ENCODE measurements at regions not wholly inside any gene's neighbourhood (a gene's known extent, or its start where the extent isn't known, plus 50 kb on each side); places are given as distances from the start of the nearest gene placed in this dataset.

- TF ChIP-seq CTCF (conservative IDR thresholded peaks at IDR 0.05; ENCODE audit: low read depth, low read length) (no peak), EZH2phosphoT487 (IDR thresholded peaks at IDR 0.05; ENCODE audit: borderline replicate concordance, low read length) (no peak), EZH2 (IDR thresholded peaks at IDR 0.05; ENCODE audit: low read length, unreplicated experiment) (no peak)
Measured at GRCh38 chr17:79506955-79507354, 103.9 kb downstream of the RBFOX3 start.
